ENCODE measurements at regions not wholly inside any gene's neighbourhood (a gene's known extent, or its start where the extent isn't known, plus 50 kb on each side); places are given as distances from the start of the nearest gene placed in this dataset.

GRCh38 chr18:29647700-29648099, 1394.8 kb downstream of the DSC3 start:
- TF ChIP-seq, protein P1, sequence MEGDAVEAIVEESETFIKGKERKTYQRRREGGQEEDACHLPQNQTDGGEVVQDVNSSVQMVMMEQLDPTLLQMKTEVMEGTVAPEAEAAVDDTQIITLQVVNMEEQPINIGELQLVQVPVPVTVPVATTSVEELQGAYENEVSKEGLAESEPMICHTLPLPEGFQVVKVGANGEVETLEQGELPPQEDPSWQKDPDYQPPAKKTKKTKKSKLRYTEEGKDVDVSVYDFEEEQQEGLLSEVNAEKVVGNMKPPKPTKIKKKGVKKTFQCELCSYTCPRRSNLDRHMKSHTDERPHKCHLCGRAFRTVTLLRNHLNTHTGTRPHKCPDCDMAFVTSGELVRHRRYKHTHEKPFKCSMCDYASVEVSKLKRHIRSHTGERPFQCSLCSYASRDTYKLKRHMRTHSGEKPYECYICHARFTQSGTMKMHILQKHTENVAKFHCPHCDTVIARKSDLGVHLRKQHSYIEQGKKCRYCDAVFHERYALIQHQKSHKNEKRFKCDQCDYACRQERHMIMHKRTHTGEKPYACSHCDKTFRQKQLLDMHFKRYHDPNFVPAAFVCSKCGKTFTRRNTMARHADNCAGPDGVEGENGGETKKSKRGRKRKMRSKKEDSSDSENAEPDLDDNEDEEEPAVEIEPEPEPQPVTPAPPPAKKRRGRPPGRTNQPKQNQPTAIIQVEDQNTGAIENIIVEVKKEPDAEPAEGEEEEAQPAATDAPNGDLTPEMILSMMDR (conservative IDR thresholded peaks at IDR 0.05): no peak
- TF ChIP-seq ZFX (IDR thresholded peaks at IDR 0.05): no peak
- H3K27ac ChIP-seq: no peak overlapping the region

DNA sequence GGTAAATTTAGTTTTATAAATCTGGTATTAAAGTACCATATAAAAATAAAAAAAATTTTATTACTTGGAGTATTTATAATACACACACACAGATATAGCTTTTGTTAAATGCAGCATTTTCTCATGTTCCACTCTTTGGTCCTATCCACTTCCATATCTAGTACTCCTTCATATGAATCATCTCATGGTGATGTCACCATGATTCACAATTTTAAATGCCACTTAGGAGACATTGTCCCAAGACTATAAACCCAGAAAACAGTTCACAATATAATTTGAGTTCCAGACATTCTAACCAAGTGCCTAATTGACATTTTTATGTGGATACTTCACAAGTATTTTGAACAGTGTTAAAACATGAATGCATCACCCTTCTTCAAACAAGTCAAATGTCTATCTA, 1398.3 kb downstream of the DSC3 start:
- no peak overlapping the region for H3K27ac ChIP-seq

DNA sequence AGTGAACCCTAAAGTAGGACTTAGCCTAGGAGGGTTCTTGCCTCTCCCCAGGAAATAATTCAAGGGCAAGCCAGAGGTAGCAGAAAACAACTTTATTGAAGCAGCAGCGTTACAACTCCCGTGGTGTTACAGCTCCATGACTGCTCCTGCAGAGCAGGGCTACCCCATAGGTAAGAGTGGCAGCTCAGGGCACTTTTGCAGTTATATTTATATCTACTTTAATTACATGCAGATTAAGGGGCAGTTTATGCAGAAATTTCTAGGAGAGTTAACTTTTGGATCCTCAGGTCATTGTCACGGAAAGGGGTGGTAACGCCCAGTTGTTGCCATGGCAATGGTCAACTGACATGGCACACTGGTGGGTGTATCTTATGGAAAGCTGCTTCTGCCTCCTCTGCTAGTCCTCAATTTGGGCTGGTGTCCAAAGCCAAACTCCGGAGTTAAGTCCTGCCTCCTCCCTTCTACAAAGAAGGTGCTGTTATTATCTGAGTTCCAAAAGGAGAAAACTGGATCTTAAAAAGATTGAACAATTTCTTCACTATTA, 1413.0 kb downstream of the DSC3 start:
- no peak for TF ChIP-seq ZFX (IDR thresholded peaks at IDR 0.05)
- TF ChIP-seq, protein P1 (conservative IDR thresholded peaks at IDR 0.05): no peak
- no peak overlapping the region for H3K27ac ChIP-seq

More for the DNA sequence above, 1398.3 kb downstream of the DSC3 start:
- TF ChIP-seq, protein P1 (conservative IDR thresholded peaks at IDR 0.05): no peak
- TF ChIP-seq ZFX (IDR thresholded peaks at IDR 0.05): no peak

GRCh38 chr18:29626094-29626493, 1416.4 kb downstream of the DSC3 start:
- no peak overlapping the region for H3K27ac ChIP-seq
- TF ChIP-seq, protein P1 (conservative IDR thresholded peaks at IDR 0.05): no peak
- TF ChIP-seq ZFX (IDR thresholded peaks at IDR 0.05): no peak

DNA sequence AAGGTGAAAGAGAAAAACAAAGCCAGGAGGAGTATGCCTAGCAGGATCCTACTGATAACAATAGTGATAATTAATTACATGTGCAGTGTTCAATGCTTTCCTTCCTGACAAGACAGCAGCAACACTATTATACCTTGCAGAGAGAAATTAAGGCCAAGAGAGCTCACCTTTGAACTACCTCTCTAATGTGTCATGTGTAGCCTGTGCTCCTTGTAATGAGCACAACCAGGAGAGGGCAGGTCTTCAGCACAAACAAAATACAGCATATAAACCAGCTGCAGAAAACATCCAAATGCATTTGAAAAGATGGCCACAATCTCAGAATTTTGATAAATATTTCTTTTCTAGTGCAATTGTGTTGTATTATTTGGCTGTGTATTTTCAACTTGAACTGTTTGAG, 1425.7 kb downstream of the DSC3 start:
- no peak overlapping the region for H3K27ac ChIP-seq
- TF ChIP-seq, protein P1 (conservative IDR thresholded peaks at IDR 0.05): no peak

DNA sequence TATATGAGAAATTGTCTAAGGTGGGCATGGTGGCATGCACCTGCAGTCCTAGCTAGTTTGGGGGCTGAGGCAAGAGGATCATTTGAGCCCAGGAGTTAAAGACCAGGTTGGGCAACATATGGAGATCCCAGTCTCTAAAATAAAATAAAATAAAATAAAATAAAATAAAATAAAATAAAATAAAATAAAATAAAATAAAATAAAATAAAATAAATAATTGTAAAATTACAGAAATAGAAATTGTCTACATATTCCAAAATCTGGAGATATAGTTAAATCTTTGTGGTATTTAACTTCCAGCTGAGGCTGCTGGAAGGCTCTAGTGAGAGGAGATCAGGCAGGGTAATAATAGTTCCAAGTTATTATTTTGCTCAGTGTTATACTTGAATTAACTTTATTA, 1432.1 kb upstream of the CDH2 start:
- no peak overlapping the region for H3K27ac ChIP-seq
- TF ChIP-seq, protein P1 (conservative IDR thresholded peaks at IDR 0.05): no peak
- no peak for TF ChIP-seq ZFX (IDR thresholded peaks at IDR 0.05)

- no peak overlapping the region for H3K27ac ChIP-seq
- TF ChIP-seq ZFX (IDR thresholded peaks at IDR 0.05): no peak
- TF ChIP-seq, protein P1 (conservative IDR thresholded peaks at IDR 0.05): no peak
Observed at GRCh38 chr18:29605365-29605764, 1428.4 kb upstream of the CDH2 start.
